ENCODE measurements at regions not wholly inside any gene's neighbourhood (a gene's known extent, or its start where the extent isn't known, plus 50 kb on each side); places are given as distances from the start of the nearest gene placed in this dataset.
"Not testable (repeated sequence)": the region's sequence is repeated elsewhere in the genome, so short reads cannot be mapped to it uniquely, and the experiment has no call there.

DNA sequence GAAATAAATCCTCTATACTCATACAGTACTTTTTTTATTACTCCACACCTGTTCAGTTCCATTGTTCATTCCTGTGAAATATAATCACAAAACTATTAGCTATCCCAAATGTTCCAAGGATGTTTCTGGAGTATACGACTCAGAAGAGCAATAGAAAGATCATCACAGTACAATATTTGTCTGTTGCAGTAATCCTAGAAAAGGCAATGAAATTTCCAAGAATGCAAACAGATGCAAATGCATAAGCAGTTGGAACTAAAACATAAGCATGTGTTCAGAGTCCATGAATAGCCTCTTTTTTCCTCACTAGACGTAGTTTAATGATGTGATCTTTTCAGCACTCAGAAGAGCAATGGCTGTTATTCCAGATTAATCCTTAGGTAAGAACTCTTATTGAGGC is 55.2 kb downstream of the RTL3 start:
- DNase-seq (ENCODE audit: low read depth, low spot score): no peak

DNA sequence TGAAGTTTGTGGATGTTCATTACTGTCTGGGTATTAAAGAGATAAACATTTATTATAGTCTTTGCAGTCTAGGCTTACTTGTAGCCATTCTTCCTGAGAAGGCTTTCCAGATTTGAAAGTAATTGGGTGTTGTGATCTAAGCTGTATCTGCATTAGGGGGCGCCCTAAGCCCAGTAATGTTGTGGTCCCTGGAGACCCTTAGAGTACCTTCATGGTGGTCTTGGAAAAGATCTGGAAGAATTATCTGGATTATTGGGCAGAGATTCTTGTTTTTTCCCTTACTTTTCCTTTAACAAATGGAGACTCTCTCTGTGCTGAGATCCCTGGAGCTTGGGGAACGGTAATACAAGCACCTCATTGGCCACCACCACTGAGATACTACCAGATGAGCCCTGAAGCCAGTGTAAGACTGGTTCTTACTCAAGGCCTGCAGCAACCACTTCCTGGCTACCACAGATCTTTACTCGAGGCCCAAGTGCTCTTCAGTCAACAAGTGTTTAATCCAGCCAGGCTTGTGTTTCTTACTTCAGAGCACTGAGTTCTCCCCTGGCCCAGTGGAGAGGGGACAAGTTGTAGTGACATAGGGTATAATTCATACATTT is 63.1 kb downstream of the RTL3 start:
- no peak for DNase-seq (ENCODE audit: low read depth, low spot score)

DNA sequence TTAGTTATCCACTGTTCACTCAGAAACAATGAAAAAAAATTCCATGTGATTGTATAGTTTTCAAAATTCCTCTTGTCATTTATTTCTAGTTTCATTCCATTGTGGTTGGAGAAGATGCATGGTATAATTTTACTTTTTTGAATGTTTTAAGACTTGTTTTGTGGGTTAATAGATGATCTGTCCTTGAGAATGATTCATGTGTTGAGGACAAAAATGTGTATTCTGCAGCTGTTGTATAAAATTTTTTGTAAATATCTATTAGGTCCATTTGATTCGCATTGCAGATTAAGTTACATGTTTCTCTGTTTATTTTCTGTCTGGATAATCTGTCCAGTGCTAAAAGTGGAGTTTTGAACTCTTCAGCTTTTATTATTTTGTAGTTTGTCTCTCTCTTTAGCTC is 65.4 kb downstream of the RTL3 start:
- DNase-seq (ENCODE audit: low read depth, low spot score): no peak

DNA sequence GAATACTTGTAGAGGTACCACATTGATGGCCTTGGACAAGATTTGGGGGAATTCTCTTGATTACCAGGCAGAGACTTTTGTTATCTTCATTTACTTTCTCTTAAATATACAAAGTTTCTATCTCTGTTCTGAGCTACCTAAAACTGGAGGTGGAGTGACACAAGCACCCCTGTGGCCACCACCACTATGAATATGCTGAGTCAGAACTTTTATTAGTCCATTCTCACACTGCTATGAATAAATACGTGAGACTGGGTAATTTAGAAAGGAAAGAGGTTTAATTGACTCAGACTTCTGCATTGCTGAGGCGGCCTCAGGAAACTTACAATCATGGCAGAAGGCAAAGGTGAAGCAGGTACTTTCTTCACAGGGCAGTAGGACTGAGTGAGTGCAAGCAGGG is 67.1 kb downstream of the RTL3 start:
- no peak for DNase-seq (ENCODE audit: low read depth, low spot score)

DNA sequence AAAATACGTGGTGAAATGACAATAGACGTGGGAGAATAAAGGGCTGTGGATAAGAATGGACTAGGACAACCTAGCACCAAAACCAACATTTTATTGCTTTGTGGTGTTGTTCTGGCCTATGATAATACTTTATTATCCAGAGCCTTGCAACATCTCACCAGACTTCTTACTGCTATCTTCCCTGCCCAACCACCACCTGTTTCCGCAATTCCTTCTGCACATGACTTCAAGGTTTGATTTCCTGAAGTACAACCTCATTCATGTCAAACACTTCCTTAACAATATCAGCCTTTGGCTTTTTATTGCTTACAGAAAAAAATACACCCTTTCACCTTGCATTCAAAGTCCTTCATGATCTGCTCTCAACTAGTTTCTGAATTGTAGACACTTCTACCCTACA is 84.8 kb downstream of the RTL3 start:
- no peak for DNase-seq (ENCODE audit: low read depth, low spot score)

DNA sequence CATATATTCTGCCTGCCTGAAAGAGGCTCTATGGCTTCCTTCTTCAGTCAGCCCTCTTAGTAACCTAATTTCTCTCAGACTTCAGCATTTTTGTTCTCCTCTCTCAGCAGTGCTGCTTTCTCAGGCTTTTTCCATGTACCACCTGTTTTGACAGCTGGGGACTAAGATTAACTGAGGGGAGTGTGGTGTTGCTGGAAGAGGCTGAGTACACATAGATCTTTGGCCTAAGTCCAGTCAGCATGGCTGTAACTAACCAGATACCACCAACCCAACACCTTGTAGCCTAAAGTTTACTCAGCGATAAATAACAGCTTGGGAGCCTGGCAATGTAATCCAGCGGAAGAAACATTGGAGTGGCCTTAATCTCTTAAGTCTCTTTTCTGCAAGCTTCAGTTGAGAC is 85.5 kb downstream of the RTL3 start:
- no peak for DNase-seq (ENCODE audit: low read depth, low spot score)

DNA sequence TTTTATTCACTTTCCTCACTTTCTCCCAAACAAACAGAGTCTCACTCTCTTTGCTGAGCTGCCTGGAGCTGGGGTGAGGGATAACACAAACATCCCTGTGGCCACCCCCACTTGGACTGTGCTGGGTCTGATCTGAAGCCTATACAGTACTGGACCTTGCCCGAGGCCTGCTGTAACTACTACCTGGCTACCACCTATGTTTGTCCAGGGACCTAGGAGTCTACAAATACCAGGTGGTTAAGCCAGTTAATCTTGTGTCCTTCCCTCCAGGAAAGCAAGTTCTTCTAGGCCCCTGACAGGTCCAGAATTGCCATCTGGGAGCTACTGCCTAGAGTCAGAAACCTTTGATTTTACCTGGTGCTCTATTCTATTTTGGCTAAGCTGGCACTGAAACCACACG is 87.3 kb downstream of the RTL3 start:
- no peak for DNase-seq (ENCODE audit: low read depth, low spot score)

DNA sequence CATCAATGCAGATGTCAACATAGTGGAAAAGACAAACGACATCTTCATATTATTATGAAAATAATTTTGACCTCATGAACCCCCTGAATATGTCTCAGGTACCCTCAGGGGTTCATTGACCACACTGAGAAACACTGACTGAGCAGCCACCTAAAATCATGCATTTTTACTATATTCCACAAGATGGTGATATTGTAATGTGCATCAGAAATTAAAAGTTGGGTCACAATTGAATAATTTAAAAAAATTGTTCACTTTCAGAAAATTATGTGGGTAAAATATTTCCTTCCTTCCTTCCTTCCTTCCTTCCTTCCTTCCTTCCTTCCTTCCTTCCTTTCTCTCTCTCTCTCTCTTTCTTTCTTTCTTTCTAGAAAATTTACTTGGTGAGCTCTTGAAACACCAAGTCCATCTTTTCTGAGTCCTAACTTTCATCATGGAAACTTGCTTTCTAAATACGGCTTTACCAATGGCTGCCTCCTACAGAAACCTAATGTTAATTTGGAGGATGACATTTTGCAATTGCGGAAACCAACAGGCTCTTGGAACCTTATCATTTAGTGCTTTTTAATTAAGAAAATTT is 103.6 kb downstream of the RTL3 start:
- no peak for DNase-seq (ENCODE audit: low read depth, low spot score)

DNA sequence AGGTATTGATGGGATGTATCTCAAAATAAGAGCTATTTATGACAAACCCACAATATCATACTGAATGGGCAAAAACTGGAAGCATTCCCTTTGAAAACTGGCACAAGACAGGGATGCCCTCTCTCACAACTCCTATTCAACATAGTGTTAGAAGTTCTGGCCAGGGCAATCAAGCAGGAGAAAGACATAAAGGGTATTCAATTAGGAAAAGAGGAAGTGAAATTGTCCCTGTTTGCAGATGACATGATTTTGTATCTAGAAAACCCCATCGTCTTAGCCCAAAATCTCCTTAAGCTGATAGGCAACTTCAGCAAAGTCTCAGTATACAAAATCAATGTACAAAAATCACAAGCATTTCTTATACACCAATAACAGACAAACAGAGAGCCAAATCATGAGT is 106.5 kb downstream of the RTL3 start:
- not testable (repeated sequence) for DNase-seq (ENCODE audit: low read depth, low spot score)

DNA sequence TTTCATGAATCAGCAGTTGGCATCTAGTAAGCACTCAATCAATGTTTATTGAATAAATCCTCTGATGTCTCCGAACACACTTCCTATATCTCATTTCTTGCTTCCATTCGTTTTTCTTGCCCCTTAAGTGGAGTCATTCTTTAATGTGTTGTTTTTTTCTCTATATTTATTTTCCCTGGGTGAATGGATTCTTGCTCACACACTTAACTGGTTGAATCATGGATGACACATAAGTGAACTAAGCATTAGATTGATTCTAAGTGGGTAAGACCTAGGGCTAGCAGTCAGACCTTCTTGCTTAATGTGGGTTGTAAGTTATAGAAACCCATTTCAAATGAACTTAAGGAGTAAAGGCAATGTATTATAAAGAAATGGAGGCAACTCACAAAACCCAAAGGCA is 111.1 kb downstream of the RTL3 start:
- DNase-seq (ENCODE audit: low read depth, low spot score): no peak

DNA sequence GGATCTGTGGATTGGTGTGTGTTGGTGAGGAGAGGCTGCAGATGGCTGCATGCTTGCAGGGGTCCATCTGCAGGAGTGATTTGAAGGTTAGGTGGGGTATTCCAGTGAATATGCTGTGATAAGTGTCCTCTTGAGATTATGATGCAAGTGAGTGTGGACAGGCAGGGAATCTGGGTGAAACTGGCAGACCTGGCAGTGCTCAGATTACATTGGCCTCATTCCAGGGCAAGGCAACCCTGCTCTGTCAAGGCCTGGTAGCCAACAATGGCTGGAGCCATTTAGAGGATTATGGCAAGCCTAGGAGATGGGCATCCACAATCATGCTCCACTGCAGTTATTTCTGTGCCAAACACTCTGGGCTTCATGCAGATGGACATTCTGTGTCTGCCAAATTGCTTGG is 113.9 kb downstream of the RTL3 start:
- DNase-seq (ENCODE audit: low read depth, low spot score): no peak

DNA sequence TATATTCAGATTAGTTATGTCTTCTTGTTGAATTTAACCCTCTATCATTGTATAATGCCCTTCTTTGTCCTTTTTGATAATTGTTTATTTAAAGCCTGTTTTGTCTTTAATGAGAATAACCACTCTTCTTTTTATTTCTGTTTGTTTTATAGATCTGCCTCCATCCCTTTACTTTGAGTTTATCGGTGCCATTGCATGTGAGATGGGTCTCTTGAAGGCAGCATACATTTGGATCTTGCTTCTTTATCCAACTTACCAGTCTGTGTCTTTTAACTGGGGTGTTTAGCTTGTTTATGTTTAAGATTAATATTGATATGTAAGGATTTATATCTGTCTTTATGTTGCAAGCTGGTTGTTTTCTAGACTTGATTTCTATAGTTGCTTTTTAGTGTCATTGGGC is 115.8 kb downstream of the RTL3 start:
- no peak for DNase-seq (ENCODE audit: low read depth, low spot score)

DNA sequence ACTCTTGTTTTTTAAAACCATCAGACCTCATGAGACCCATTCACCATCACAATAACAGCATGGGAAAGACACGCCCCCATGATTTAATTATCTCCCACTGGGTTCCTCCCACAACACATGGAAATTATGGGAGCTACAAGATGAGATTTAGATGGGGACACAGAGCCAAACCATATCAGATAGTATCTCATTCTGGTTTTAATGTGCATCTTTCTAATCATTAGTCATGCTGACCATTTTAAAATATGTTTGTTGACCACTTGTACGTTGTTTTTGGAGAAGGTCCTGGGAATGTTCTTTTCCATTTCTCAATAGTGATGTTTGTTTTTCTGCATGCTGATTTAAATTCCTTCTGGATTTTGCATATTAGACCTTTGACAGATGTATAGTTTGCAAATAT is 119.0 kb downstream of the RTL3 start:
- no peak for DNase-seq (ENCODE audit: low read depth, low spot score)

DNA sequence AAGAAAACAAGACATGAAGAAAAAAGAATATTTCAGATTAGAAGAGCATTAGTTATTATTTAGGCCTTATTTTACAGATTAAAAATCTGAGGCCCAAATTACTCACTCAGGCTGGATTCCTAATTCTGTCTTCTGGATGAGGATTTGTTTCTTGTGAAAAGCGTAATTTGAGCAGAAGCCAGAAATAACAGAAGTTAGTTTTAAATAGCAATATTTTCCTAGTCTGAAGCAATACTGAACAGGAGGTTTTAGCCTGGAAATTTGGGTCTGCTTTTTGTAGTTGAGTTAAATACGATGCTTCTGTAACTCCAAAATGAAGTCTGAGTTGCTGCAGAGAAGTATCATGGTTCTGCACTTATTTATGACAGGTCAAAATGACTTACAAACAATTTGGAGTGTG is 124.9 kb downstream of the RTL3 start:
- DNase-seq (ENCODE audit: low read depth, low spot score): no peak

DNA sequence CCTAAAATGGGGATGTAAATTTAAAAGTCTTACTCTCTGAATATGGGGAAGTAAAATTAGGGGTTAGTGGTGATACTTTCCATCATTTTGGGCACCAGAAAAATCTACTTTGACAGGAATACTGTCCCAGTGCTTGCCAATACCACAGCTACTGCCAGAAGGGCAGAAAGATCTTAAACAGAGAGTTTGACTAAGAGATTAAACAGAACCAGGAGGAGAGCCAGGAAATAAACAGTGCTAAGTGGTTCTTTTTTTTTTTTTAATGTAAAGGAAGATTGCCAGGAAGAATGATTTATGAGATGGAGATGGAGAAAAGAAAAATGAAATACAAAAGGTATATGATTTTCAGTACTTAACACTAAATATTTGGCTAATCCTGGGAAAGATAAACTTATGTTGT is 126.8 kb downstream of the RTL3 start:
- no peak for DNase-seq (ENCODE audit: low read depth, low spot score)

DNA sequence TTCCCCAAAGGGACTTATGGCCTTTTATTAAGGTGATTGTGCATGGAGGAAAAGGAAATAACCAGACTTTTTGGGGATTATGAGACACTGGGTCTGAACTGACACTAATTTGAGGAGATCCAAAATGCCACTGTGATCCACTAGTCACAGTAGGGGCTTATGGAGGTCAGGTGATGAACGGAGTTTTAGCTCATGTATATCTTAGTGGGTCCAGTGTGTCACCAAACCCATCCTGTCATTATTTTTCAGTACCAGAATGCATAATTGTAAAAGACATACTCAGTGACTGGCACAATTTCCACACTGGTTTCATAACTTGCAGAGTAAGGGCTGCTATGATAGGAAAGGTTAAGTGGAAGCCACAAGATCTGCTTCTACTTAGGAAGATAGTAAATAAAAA is 131.3 kb downstream of the RTL3 start:
- DNase-seq (ENCODE audit: low read depth, low spot score): no peak

DNA sequence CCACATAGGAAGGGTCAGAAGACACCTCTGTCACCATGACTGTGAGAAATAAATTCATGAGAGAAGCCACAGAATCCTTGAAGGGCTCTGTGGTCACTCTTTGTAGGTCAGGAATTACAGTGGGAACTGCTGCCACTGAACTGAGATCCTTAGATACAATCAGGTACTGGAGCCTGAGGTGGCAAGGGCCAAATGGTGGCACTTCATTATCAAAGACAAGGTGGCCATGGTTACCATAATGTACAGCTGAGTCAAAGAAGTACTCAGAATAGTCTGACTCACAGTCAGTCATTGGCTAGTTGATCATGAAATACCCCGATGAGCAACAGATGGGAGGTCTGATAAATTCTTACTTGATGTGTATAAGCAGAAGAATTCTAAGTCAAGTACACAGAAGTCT is 131.9 kb downstream of the RTL3 start:
- DNase-seq (ENCODE audit: low read depth, low spot score): no peak

DNA sequence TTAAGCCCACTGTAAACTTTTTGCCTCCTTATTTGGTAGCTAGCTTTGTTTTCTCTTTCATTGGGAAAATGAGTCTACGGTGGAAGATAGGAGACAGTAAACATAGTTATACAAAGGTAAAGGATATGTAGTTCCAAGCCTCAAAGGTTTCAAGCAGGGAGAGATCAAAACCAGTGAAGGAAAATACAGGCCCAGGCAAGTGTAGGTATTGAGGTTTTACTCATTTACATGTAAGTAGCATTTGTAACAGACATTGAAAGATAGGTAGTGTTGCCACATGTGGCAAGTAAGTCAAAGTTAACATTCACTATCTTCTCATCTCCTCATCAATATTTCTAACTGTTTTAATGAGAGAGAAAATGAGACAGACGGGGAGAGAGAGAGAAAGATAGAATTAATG is 136.5 kb downstream of the RTL3 start:
- no peak for DNase-seq (ENCODE audit: low read depth, low spot score)

DNA sequence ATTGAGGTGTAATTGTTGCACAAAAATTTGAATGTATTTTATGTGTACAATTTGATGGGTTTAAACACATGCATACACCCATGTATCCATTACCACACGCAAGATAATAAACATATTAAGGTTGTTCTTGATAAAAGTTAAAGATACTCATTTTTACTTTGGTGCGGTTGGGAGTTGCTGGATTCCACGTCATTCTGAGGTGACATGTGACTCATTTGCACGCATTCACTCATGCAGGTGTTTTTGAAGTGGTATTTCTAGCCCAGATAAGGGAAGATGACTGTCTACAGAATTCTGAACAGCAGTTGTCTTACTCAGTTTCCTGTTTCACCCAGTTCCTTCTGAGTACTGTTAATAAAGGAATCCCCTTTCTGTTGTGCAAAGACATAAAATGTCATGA is 142.0 kb downstream of the RTL3 start:
- peak; percentile 41 for DNase-seq (ENCODE audit: low read depth, low spot score)

DNA sequence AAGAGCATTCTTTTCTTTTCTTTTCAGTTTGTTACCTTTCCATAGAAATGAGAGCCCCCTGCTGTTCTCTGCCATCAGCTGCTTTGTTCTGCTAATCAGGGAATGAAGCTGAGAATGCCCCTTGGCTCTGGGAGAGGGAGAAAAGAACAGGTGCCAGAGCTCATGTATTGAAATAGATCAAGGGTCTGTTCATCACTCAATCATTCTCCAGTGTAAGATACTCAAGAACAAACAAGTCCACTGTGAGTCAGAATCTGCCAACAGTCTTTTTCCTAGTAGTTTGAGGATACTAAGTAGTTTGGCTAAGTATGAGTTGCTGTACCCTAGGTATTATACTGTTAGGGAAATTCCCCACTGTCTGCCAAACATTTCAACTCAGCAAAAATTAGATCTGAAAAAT is 144.3 kb downstream of the RTL3 start:
- DNase-seq (ENCODE audit: low read depth, low spot score): no peak

DNA sequence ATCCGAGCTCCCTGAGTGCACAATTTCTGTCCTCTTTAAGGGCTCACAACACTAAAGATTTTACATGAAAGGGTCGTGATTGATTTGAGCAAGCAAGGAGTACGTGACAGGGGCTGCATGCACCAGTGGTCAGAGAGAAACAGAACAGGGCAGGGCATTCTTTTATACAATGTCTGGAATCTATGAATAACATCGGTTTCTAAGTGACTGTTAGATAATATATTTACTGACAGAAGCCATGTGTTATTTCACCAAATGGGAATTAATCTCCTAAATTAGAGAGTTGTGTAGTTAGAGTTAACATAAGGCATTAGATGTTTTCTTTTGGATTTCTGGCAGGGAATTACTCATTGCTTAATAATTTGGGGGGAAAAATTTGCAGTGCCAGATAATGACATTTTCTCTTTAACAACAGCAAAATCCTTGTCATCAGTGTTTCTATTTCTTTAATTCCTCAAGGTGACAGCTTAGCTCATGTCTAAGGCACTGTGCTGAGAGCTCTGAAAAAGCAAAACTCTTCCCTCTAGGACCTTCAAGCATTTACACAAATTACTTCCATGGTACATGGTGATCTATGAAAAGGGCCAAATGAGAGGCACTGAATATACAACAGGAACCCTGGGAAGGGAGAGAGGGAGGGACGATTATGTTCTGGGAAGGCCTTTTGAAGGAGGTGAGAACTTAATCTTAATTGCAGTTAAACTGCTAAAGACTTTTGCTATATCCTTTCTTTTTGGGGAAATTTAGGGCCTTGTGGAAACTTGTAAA is 145.0 kb downstream of the RTL3 start:
- no peak for DNase-seq (ENCODE audit: low read depth, low spot score)

DNA sequence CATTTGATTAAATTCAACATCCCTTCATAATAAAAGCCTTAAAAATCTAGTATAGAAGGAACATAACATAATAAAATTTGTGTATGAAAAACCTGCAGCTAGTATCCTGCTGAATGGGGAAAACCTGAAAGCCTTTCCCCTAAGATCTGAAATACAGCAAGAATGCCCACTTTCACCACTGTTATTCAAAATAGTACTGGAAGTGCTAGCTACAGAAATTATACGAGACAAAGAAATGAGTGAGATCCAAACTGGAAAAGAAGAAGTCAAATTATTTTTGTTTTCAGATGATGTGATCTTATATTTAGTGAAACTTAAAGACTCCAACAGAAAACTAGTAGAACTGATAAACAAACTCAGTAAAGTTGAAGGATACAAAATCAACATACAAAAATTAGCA is 152.9 kb downstream of the RTL3 start:
- no peak for DNase-seq (ENCODE audit: low read depth, low spot score)

DNA sequence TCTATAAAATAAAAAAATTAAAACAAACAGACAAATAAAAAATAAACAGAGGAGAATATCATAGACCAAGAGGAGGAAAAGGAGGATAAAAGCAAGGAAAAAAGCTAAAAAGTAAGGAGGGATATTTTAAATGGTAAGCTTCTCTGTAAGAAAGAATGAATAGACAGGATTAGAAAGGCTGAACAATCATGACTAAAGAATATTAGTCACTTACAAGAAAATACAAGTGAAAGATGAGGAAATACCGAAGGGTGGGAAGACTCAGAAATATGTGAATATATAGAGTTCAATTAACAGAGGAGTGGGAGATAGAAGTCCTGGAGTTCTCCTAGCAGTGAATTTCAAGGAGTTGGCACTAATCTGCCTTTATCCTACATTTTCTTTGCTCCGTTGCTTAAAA is 162.6 kb downstream of the RTL3 start:
- DNase-seq (ENCODE audit: low read depth, low spot score): no peak
